GM18517 (cell line): ENCODE measurements at regions not wholly inside any gene's neighbourhood (a gene's known extent, or its start where the extent isn't known, plus 50 kb on each side); places are given as distances from the start of the nearest gene placed in this dataset.

Experiments
- ATAC-seq: cut with Tn5 transposase; IDR thresholded peaks from one replicate; pipeline ENCODE4 v1.9.1; 2021; ENCODE audit warnings: mild to moderate bottlenecking, moderate library complexity; ENCODE audit not compliant: unreplicated experiment

DNA sequence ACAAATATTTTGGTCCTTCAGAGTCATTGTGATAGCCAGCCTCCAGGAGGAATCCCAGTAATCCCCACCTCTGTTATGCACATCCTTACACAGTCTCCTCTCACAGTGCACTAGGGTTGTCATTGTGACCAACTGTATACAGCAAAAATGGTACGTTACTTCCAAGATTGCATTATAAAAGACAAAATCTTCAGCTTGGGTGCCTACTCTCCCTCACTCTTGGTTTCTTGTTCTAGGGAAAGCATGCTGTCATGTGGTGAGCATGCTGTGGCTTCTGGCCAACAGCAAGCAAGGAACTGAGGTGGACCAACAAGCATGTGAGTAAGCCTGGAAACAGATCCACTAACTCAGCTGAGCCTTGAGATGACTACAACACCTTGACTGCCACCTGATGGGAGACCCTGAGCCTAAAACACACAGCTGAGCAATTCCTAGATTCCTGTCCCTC is 130.1 kb upstream of the DST start:
- ATAC-seq = no peak

DNA sequence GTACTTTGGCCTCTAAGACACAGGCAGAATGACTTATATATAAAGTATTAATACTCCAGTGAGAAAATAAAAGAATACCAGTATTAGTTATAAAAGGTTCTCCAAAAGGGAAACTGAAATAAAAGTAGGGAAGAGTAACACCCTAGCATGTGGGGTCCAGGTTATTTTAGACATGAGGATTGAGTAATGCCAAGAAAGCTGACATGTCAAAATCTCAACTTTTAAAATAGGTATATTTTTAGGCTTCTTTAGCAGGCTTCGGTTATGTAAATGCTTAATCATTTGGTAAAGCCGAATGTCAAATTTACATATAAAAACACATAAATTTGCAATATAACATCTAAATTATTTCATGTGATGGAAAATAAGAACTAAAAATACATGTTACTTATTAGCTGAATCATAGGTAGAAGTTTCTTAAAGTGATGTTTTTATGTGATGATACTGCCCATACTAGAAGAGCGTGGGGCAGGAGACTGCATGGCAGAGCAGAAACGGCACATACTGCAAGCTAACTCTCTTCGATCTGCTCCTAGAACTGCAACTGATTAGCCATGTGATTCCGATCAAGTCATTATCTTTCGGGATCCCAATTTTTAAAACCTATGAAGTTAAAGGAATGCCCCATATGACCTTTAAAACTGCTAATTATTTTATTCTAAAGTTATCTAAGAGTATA is 129.4 kb upstream of the DST start:
- no peak for ATAC-seq

DNA sequence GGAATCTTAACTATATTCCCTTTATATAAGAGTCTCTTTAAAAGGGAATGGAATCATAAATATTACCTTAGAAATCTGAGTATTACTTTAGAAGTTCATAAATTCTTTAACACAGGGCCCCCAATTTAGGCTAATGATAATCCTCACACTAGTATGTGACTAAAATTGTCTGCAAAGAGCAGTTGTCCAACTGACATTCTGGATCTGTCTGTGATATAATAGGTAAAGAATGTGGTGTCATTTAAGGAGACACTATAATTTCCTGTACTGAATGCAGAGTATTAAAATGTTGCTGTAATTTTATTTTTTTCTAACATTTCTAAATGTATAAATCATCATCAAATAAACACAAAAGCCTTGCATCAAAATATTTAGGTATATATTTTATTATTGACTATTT is 128.5 kb upstream of the DST start:
- no peak for ATAC-seq

GRCh38 chr6:56770011-56770520 is 127.4 kb upstream of the DST start:
- ATAC-seq = no peak

- no peak for ATAC-seq
These were observed 125.3 kb upstream of the DST start for GRCh38 chr6:56767892-56768531.

- no peak for ATAC-seq
These were observed 124.7 kb upstream of the DST start for GRCh38 chr6:56767435-56767834.

- ATAC-seq = peak; percentile 86
These were observed 124.1 kb upstream of the DST start for GRCh38 chr6:56766806-56767178.

DNA sequence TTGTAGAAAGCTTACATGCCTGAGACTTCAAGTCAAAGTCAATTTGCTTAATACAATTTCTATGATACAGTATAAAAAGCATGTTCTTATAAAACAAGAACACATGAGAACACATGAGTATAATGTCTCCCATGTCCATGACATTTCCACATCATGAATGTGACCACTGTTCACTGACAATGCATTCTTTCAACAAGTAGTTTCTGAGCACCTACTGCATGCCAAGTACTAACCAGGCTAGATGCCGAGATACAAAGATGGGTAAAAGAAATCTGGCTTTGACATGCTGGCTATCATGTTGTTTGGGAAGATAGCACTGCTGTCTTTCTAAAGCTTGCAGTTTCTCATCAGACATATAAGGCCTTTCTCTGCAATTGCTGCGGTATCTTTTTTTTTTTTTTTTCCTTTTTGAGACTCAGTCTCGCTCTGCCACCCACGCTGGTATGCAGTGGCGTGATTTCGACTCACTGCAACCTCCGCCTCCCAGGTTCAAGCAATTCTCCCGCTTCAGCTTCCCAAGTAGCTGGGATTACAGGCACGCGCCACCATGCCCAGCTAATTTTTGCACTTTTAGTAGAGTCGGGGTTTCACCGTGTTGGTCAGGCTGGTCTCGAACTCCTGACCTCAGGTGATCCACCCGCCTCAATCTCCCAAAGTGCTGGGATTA is 123.6 kb upstream of the DST start:
- no peak for ATAC-seq

DNA sequence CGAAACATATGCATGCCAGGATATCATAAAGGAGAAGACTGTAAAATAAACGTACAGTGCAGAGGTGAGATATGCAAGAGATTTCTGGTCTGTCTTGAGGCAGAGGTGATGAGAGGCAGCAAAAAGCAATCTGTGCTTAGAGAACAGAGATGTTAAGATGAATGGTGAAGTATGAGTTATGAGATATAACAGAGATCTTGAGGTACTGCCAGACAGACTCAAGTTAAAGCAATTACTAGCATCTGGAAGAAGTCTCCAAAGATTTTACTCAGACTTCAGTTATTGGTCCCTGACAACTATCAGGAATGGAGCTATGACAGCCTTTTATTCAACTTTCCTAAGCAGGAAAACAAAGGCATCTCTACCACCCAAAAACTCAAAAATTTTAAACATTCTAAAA is 122.8 kb upstream of the DST start:
- ATAC-seq = no peak

- ATAC-seq = peak; percentile 57
These were observed 121.4 kb upstream of the DST start for GRCh38 chr6:56764081-56764566.

- ATAC-seq = no peak
These were observed 119.0 kb upstream of the DST start for GRCh38 chr6:56761651-56762050.

GRCh38 chr6:56760842-56761241 is 118.2 kb upstream of the DST start:
- no peak for ATAC-seq

- no peak for ATAC-seq
These were observed 116.8 kb upstream of the DST start for GRCh38 chr6:56759521-56759920.

DNA sequence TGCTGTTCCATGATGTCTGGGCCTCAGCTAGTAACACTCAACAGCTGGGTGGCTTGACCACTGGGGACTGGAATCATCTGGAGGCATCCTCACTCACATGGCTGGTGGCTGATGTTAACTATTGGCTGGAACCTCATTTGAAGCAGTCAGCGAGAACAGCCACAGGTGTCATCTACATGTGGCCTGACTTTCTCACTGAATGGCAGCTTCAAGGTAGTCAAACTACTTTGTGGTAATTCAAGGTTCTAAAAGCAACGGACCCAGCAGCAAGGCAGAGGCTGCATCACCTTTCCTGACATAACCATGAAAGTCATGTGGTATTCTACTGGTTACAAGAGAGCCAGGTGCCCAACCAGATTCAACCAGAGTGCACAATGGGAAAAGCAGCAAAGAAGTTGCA is 115.9 kb upstream of the DST start:
- no peak for ATAC-seq

GRCh38 chr6:56758120-56758519 is 115.4 kb upstream of the DST start:
- ATAC-seq = no peak

DNA sequence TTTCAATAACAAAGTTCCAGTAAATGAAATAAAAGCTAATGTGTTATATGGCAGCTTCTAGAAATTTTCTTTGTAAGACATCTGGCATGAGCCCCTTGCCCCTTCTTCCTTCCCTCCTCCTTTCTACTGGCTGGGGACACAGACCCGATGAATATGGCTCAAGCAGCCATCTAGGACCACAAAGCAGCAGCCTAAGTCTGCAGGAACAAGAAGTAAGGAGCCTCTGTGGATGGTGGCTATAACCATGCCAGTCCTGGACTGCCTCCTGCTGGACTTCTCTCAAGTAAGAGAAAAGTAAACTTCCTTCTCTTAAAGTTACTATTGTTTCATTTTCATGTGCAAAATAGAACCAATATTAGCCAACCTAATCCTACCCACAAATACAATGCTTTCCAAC is 114.9 kb upstream of the DST start:
- ATAC-seq = peak; percentile 40

GRCh38 chr6:56756791-56757587 is 114.3 kb upstream of the DST start:
- ATAC-seq = no peak

DNA sequence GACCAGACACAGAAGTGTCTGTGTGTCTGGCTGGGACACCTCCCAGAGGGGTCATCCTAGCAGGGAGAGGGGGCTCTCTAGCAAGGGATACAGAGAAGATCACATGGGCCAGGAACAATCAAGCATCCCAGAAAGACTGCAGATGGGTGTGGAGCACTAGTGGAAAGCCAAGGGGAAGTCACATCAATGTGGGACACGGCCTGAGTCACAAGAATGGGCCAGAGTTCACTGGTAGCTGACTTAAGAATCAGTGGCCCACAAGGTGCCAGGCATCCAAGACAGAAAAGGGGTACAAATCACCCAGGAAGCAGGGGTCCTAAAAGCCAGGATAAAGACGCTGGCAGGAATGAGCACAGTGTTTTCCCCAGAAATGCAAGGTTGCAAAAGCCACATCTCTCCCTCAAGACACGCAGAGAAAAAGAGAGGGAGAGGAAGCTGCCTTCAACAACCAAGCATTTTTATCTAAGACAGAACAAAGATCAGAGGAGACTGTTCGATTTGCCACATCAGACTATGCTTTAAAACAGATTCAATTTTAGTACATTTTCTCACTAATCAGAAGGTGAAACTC is 113.6 kb upstream of the DST start:
- ATAC-seq = no peak

DNA sequence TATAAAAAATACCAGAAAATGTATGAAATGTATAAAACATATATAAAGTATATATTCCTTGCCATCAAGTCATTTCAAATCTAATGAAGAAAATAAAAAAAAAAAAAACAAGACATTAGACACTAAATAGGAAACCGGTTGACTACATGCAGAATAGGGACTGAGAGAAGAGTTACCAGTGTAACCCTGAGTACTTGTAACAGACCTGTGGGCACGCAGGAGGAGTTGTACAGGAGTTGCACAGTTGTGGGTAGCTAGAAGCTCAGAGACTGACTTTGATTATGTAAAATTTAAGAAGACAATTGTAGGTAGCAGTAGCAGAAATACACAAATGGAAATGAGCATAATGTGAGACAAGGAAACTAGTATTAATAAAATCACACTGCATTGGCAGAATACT is 112.4 kb upstream of the DST start:
- no peak for ATAC-seq

DNA sequence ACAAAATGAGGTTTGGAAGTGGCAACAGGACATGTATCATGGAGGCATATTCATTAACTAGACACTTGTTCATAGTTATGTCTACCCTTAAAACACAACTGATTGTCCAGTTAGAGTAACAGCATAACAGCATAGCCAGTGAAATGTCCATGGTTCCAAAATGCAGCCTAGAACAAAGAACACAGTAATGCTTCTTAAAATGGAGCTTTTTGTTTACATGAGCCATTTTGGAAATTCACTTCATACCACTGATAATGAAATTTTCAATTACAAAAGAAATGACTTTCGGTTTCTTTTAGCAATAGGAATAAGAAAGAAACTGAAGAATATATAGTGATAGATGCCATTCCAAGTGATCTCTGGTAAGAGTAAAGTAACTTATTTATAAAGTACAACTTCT is 111.1 kb upstream of the DST start:
- ATAC-seq = no peak

GRCh38 chr6:56752534-56752933 is 109.8 kb upstream of the DST start:
- no peak for ATAC-seq
